Left ventricle myocardium inferior (tissue), 1 donor: ENCODE measurements at regions not wholly inside any gene's neighbourhood (a gene's known extent, or its start where the extent isn't known, plus 50 kb on each side); places are given as distances from the start of the nearest gene placed in this dataset.
"Not testable (repeated sequence)": the region's sequence is repeated elsewhere in the genome, so short reads cannot be mapped to it uniquely, and the experiment has no call there.

Source experiments
- DNase-seq: peaks from one replicate; pipeline ENCODE4 v3.0.0-alpha.2; 2020
- H3K27ac ChIP-seq: fragments of 200-600 bp; replicated peaks from 2 replicates; pipeline ENCODE4 v1.8.0; 2021
- H3K27me3 ChIP-seq: fragments of 200-600 bp; 2 replicates; pipeline ENCODE4 v1.8.0; 2021; ENCODE audit warnings: low read depth
- H3K36me3 ChIP-seq: fragments of 200-600 bp; 2 replicates; pipeline ENCODE4 v1.8.0; 2021
- H3K4me1 ChIP-seq: fragments of 200-600 bp; 2 replicates; pipeline ENCODE4 v1.8.0; 2021
- H3K4me3 ChIP-seq: fragments of 200-600 bp; 2 replicates; pipeline ENCODE4 v1.8.0; 2021; ENCODE audit warnings: mild to moderate bottlenecking, moderate library complexity
- H3K9me3 ChIP-seq: fragments of 200-600 bp; replicated peaks from 2 replicates; pipeline ENCODE4 v1.8.0; 2021
- intact Hi-C: fragments of 100-400 bp; cut with micrococcal nuclease; formaldehyde crosslinking; loops from one replicate; pipeline ENCODE4 v1.11.0; 2022
- donor health status: DM: no; HTN: yes; CAD: no; lungs with severe emphysema.

DNA sequence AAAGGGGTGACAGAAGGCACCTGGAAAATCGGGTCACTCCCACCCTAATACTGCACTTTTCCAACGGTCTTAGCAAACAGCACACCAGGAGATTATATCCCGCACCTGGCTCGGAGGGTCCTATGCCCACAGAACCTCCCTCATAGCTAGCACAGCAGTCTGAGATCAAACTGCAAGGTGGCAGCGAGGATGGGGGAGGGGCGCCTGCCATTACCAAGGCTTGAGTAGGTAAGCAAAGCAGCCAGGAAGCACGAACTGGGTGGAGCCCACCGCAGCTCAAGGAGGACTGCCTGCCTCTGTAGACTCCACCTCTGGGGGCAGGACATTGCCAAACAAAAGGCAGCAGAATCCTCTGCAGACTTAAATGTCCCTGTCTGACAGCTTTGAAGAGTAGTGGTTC lies 101.8 kb downstream of the TBX20 start:
- intact Hi-C loops, H3K27me3 ChIP-seq, H3K27ac ChIP-seq, H3K4me1 ChIP-seq, H3K36me3 ChIP-seq, DNase-seq, H3K4me3 ChIP-seq: not testable (repeated sequence)
- peaks cover 12% of the 10 kb centered on the region for H3K9me3 ChIP-seq

DNA sequence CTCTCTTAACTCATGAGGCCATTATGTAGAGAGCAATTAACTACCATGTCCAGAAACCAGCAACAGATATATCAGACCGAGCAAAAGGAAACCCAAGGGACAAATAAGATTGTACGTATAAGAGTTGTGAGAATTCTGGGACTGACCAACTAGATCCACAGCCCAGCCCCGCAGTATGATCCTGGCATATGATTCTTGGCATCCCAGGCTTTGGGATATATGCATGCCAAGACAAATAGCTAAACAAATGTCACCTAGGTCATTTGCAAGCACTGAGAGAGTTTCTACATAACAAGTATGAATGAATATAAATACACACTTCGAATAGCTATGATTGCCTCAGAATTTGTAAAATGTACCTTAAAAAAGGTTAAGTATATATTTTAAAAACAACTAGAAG lies 105.9 kb downstream of the TBX20 start:
- intact Hi-C loops, H3K4me1 ChIP-seq, H3K27me3 ChIP-seq, H3K36me3 ChIP-seq, H3K4me3 ChIP-seq, DNase-seq, H3K9me3 ChIP-seq: not testable (repeated sequence)
- peak overlapping the region; percentile 36 for H3K27ac ChIP-seq

DNA sequence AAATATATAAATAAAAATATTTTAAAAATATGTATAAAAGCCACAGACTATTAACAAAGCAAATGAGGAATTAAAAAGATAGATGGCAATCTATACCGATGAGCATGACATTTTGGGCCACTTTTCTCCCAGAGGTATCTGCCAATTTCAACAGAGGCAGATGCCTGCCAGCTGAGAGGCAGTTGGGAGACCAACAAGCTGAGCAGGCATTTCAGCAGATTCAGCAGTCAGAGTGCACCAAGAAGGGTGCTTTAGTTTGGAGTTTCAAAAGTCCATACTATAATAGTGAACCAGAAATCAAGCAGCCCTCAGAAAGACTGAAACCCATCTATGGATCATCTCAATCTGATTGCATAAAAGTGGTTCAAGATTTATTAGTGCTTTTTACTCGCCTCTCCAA lies 104.8 kb upstream of the DPY19L1 start:
- intact Hi-C loops, DNase-seq, H3K36me3 ChIP-seq, H3K27me3 ChIP-seq, H3K9me3 ChIP-seq, H3K27ac ChIP-seq, H3K4me3 ChIP-seq: not testable (repeated sequence)
- H3K4me1 ChIP-seq = peaks cover 16% of the 10 kb centered on the region

DNA sequence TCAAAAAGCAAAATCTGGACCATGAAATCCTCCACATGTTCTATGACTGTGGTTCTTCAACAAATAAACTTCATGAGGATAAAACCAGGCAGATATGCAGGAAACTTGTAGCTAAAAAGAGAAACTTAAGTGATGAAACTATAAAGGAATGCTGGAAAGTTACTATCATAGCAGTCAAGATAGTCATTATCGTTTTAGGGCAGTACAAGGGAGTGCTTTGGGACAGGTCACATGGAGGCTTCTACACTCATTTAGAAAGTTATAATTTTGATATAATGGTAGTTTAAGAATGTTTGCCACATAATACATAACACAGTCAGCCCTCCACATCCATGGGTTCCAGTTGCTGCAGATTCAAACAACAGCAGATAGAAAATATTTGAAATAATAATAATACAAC lies 102.0 kb upstream of the DPY19L1 start:
- H3K4me1 ChIP-seq = peaks cover 16% of the 10 kb centered on the region
- DNase-seq, H3K4me3 ChIP-seq, H3K36me3 ChIP-seq, H3K9me3 ChIP-seq, H3K27me3 ChIP-seq, intact Hi-C loops: not testable (repeated sequence)
- peak overlapping the region; percentile 46 for H3K27ac ChIP-seq

DNA sequence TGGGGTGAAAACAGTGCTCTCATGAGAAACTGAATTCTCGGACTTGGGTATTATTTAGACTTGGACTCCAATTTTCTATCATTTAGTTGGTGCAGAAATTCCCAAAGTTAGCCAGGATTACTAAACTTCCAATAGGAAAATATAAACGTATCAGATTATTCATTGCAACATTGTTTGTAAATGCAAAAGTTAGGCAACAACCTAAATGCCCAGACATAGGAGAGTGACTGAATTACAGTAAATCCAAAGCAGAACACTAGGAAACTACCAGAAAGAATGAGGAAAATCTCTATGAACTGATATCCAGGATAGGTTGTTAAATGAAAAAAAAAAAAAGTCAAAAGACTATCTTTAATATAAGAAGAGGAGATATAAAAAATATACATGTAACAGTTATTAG lies 96.2 kb upstream of the DPY19L1 start:
- intact Hi-C loops = not testable (repeated sequence)

DNA sequence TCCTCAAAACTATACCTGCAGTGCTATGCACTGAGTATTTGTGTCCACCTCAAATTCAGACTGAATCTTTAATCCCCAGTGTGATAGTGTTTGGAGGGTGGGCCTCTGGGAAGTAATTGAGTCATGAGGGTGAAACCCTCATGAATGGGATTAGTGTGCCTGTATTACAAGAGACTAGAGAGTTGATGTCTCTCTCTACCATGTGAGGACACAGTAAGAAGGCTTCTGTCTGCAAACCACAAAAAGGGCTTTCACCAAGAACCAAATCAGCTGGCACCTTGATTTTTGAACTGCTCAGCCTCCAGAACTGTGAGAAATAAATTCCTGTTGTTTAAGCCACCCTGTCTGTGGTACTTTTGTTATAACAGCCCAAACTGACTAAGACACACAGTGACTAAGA lies 95.7 kb upstream of the DPY19L1 start:
- H3K4me3 ChIP-seq, H3K9me3 ChIP-seq, intact Hi-C loops, DNase-seq, H3K27me3 ChIP-seq, H3K4me1 ChIP-seq, H3K36me3 ChIP-seq, H3K27ac ChIP-seq: not testable (repeated sequence)

More for the DNA sequence above, 96.2 kb upstream of the DPY19L1 start:
- not testable (repeated sequence) for H3K4me3 ChIP-seq, DNase-seq, H3K27me3 ChIP-seq, H3K36me3 ChIP-seq, H3K9me3 ChIP-seq, H3K4me1 ChIP-seq, H3K27ac ChIP-seq

DNA sequence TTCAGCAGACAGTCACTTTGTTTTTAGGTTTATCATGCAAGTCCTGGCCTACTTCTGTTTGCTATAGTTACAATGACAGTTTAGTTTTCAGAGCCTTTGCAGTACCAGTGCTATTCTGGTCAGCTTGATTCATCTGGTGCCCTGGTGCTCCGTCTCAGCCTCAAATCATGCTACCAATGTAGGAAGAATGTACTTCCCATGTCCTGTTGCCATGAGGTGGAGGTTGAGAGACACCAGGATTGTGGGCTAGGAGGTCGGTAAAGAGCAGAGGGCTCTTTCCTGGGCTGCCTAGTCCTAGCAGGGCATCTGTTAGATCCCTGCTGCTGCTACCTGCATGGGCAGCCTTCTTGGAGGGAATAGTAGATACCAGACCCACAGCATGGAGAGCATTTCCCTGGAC lies 91.4 kb upstream of the DPY19L1 start:
- intact Hi-C loops, H3K36me3 ChIP-seq, DNase-seq, H3K27me3 ChIP-seq, H3K27ac ChIP-seq, H3K4me3 ChIP-seq, H3K4me1 ChIP-seq, H3K9me3 ChIP-seq: not testable (repeated sequence)

DNA sequence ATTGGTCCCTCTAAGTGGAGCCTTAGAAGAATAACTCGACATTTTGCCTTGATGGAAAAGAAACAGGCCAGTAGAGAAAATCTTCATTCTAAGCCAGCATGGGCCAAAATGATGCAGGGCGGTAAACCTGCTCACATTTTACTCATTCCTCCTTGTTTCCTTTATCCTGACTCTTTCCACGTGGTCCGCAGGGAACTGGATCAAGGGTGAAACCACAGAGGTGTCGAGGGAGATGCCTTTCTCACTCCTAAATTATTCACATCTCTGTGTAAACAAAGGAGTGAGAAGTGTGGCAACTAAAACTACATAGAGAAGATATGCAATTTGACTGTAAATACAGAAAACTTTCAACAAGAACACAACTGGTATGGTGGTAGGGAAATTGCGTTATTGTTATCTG lies 81.2 kb upstream of the DPY19L1 start:
- H3K4me3 ChIP-seq, H3K36me3 ChIP-seq, H3K4me1 ChIP-seq, H3K27ac ChIP-seq, DNase-seq, intact Hi-C loops, H3K27me3 ChIP-seq, H3K9me3 ChIP-seq: not testable (repeated sequence)

DNA sequence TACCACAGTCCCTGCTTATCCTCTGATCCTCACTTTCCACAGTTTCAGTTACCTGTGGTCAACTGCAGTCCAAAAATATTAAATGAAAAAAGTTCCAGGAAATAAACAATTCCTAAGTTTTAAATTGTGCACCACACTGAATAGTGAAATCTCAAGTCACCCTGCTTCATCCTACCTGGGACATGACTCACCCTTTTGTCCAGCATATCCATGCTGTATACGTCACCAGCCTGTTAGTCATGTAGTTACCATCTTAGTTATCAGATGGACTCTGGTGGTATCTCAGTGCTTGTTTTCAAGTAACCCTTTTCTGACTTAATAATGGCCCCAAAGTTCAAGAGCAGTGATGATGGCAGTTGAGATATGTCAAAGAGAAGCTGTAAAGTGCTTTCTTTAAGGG lies 69.4 kb upstream of the DPY19L1 start:
- DNase-seq, intact Hi-C loops: not testable (repeated sequence)

DNA sequence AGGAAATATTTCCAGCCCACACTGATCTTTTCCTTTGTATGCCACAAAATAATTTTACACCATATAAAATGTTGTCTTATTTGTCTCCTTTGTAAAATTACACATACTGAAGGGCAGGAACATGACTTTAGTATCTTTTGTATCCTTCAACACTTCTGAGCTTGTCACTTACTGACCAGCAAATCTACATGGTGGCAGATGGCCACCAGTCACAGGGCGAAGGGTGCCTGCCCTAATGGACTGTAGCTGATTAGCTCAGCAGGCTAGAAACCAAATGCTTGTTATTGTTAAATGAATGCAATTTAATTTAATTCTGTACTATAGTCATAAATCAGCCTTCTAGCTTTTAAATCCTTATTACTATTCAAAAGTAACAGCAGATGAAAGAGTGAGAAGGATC lies 68.2 kb upstream of the DPY19L1 start:
- H3K9me3 ChIP-seq, intact Hi-C loops, H3K27me3 ChIP-seq, H3K36me3 ChIP-seq, H3K27ac ChIP-seq, H3K4me1 ChIP-seq, H3K4me3 ChIP-seq: not testable (repeated sequence)
- DNase-seq = peak; percentile 16

More for the DNA sequence above, 69.4 kb upstream of the DPY19L1 start:
- not testable (repeated sequence) for H3K4me1 ChIP-seq, H3K27me3 ChIP-seq, H3K9me3 ChIP-seq, H3K4me3 ChIP-seq, H3K27ac ChIP-seq, H3K36me3 ChIP-seq

DNA sequence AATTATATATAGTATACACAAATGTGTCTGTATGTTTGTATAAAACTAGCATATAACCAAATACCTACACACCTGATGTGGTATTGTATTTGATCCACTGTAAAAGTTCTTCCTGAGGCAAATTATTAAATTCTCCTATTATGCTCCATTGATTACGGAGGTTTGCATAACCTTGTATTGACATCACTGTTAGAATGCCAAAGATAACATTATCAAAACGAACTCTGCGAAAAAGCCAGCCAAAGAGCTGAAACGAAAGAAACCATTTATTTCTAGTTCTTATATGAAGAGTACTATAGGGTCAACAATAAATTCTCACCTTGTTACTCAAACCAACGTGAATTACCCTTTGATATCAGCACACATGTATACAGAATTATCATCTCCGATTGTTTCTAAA lies 65.6 kb upstream of the DPY19L1 start:
- intact Hi-C loops, H3K27ac ChIP-seq, DNase-seq, H3K4me3 ChIP-seq, H3K9me3 ChIP-seq, H3K4me1 ChIP-seq, H3K27me3 ChIP-seq, H3K36me3 ChIP-seq: not testable (repeated sequence)

DNA sequence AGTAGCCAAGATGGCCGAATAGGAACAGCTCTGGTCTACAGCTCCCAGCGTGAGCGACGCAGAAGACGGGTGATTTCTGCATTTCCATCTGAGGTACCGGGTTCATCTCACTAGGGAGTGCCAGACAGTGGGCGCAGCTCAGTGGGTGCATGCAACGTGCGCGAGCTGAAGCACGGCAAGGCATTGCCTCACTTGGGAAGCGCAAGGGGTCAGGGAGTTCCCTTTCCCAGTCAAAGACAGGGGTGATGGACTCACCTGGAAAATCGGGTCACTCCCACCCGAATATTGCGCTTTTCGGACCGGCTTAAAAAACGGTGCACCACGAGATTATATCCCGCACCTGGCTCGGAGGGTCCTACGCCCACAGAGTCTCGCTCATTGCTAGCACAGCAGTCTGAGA lies 55.7 kb upstream of the DPY19L1 start:
- H3K4me3 ChIP-seq, H3K27ac ChIP-seq, intact Hi-C loops, H3K4me1 ChIP-seq, H3K9me3 ChIP-seq, H3K27me3 ChIP-seq, DNase-seq: not testable (repeated sequence)
- peaks cover 19% of the 10 kb centered on the region for H3K36me3 ChIP-seq
